ENCODE measurements at regions not wholly inside any gene's neighbourhood (a gene's known extent, or its start where the extent isn't known, plus 50 kb on each side); places are given as distances from the start of the nearest gene placed in this dataset.
"Not testable (repeated sequence)": the region's sequence is repeated elsewhere in the genome, so short reads cannot be mapped to it uniquely, and the experiment has no call there.

GRCh38 chr2:193841384-193842150 lies 1646.8 kb upstream of the TMEFF2 start:
- DNase-seq (ENCODE audit: insufficient read length, low spot score), result no peak
- no peak for TF ChIP-seq CTCF (IDR thresholded peaks at IDR 0.05; ENCODE audit: insufficient read depth, missing control alignments)
- FAIRE-seq, result no peak

- FAIRE-seq, result no peak
- no peak for DNase-seq (ENCODE audit: insufficient read length, low spot score)
- TF ChIP-seq CTCF (IDR thresholded peaks at IDR 0.05; ENCODE audit: insufficient read depth, missing control alignments), result no peak
Observed at GRCh38 chr2:193837111-193837738, 1642.5 kb upstream of the TMEFF2 start.

- not testable (repeated sequence) for DNase-seq (ENCODE audit: insufficient read length, low spot score); FAIRE-seq
Observed at GRCh38 chr2:193836424-193837006, 1641.8 kb upstream of the TMEFF2 start.

- not testable (repeated sequence) for FAIRE-seq; DNase-seq (ENCODE audit: insufficient read length, low spot score)
Observed at GRCh38 chr2:193833895-193834294, 1639.2 kb upstream of the TMEFF2 start.

GRCh38 chr2:193824474-193824873 lies 1629.7 kb upstream of the TMEFF2 start:
- no peak for FAIRE-seq
- TF ChIP-seq CTCF (IDR thresholded peaks at IDR 0.05; ENCODE audit: insufficient read depth, missing control alignments), result no peak
- DNase-seq (ENCODE audit: insufficient read length, low spot score), result no peak

GRCh38 chr2:193818801-193819499 lies 1624.2 kb upstream of the TMEFF2 start:
- no peak for TF ChIP-seq CTCF (IDR thresholded peaks at IDR 0.05; ENCODE audit: insufficient read depth, missing control alignments)
- FAIRE-seq (no peak), DNase-seq (ENCODE audit: insufficient read length, low spot score) (no peak)

- FAIRE-seq (no peak), DNase-seq (ENCODE audit: insufficient read length, low spot score) (no peak)
- no peak for TF ChIP-seq CTCF (IDR thresholded peaks at IDR 0.05; ENCODE audit: insufficient read depth, missing control alignments)
Observed at GRCh38 chr2:193816008-193816407, 1621.3 kb upstream of the TMEFF2 start.

GRCh38 chr2:193810533-193810932 lies 1615.8 kb upstream of the TMEFF2 start:
- FAIRE-seq (no peak), DNase-seq (ENCODE audit: insufficient read length, low spot score) (no peak)
- TF ChIP-seq CTCF (IDR thresholded peaks at IDR 0.05; ENCODE audit: insufficient read depth, missing control alignments), result no peak

Data from D721Med (cell line).